Gastroesophageal sphincter (tissue), 3 donors: ENCODE measurements at regions not wholly inside any gene's neighbourhood (a gene's known extent, or its start where the extent isn't known, plus 50 kb on each side); places are given as distances from the start of the nearest gene placed in this dataset.

Source experiments
- CTCF ChIP-seq, 4 experiments: fragments of 200-600 bp in 2 of 4; fragments of 450-650 bp in 2 of 4; sonication (generic) in 1 of 4; IDR thresholded peaks; one replicate each; pipeline ENCODE4 v1.5.1; 2017 to 2019; ENCODE audit warnings: antibody characterized with exemption in 4 of 4, mild to moderate bottlenecking in 2 of 4, moderate library complexity in 2 of 4
- POLR2A ChIP-seq, 2 donors: fragments of 450-650 bp; IDR thresholded peaks; one replicate each; pipeline ENCODE4 v1.6.1; 2017; ENCODE audit warnings: antibody characterized with exemption in 2 of 2, mild to moderate bottlenecking in 2 of 2, moderate library complexity in 1 of 2

- TF ChIP-seq CTCF (IDR thresholded peaks at IDR 0.05) (no peak), POLR2A (IDR thresholded peaks at IDR 0.05) (no peak)
These were observed 1681.0 kb downstream of the TP53TG3F start for GRCh38 chr16:35140293-35140986.
